ENCODE measurements at regions not wholly inside any gene's neighbourhood (a gene's known extent, or its start where the extent isn't known, plus 50 kb on each side); places are given as distances from the start of the nearest gene placed in this dataset.
A peak's percentile ranks its signal among the peaks of the same experiment; 100 is the strongest.

- DNase-seq = peak; percentile 11
Measured at GRCh38 chr9:134487066-134487710, 154.4 kb upstream of the COL5A1 start.

- peak; percentile 25 for DNase-seq
Measured at GRCh38 chr9:134488331-134489280, 153.0 kb upstream of the COL5A1 start.

- peak; percentile 5 for DNase-seq
Measured at GRCh38 chr9:134489621-134490408, 151.8 kb upstream of the COL5A1 start.

GRCh38 chr9:134490446-134490845 is 151.2 kb upstream of the COL5A1 start:
- DNase-seq = peak; percentile 15

GRCh38 chr9:134491196-134491835 is 150.3 kb upstream of the COL5A1 start:
- DNase-seq = peak; percentile 23

- DNase-seq = no peak
Measured at GRCh38 chr9:134491856-134492255, 149.7 kb upstream of the COL5A1 start.

GRCh38 chr9:134492281-134492691 is 149.3 kb upstream of the COL5A1 start:
- peak; percentile 88 for DNase-seq

- peak; percentile 20 for DNase-seq
Measured at GRCh38 chr9:134492721-134493460, 148.7 kb upstream of the COL5A1 start.

GRCh38 chr9:134493461-134494272 is 147.9 kb upstream of the COL5A1 start:
- peak; percentile 51 for DNase-seq

GRCh38 chr9:134494273-134494815 is 147.3 kb upstream of the COL5A1 start:
- DNase-seq = peak; percentile 1

GRCh38 chr9:134494905-134495304 is 146.7 kb upstream of the COL5A1 start:
- DNase-seq = no peak

GRCh38 chr9:134495881-134496412 is 145.7 kb upstream of the COL5A1 start:
- DNase-seq = peak; percentile 9

GRCh38 chr9:134496413-134497282 is 145.0 kb upstream of the COL5A1 start:
- peak; percentile 17 for DNase-seq

- no peak for DNase-seq
Measured at GRCh38 chr9:134497283-134497860, 144.2 kb upstream of the COL5A1 start.

GRCh38 chr9:134498814-134499166 is 142.8 kb upstream of the COL5A1 start:
- no peak for DNase-seq

GRCh38 chr9:134500931-134501760 is 140.5 kb upstream of the COL5A1 start:
- DNase-seq = peak; percentile 26

GRCh38 chr9:134501761-134502265 is 139.8 kb upstream of the COL5A1 start:
- DNase-seq = peak; percentile 21

GRCh38 chr9:134502266-134502791 is 139.3 kb upstream of the COL5A1 start:
- peak; percentile 27 for DNase-seq

Measured in right hindlimb (tissue), 1 donor.